ENCODE measurements at regions not wholly inside any gene's neighbourhood (a gene's known extent, or its start where the extent isn't known, plus 50 kb on each side); places are given as distances from the start of the nearest gene placed in this dataset.

DNA sequence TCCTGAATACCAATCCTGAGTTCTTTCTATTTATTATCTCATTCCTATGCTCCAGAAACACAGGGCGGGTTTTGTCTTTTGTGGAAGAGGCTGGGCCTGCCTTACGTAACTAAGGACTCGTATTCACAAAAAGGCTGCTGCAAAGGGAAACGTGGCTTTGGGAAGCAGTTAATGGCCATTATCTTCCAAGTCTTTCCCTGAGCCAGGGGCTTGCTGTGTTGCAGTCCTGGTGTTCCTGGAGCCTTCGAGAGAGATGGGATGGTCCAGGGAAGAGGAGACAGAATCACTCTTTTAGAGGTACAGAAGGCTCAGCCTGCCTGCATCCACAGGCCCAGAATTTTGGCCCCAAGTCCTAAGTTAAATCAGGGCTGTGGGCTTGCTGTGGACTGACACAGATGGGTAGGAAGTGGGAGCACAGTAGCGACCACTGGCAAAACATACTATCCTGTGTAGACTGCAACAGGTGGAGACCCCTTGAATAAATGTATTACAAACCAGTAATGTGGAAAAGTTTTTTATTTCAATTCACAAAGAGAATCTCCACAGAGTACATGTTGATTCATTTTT is 139.4 kb upstream of the ST6GAL2 start:
- TF ChIP-seq, protein P1, sequence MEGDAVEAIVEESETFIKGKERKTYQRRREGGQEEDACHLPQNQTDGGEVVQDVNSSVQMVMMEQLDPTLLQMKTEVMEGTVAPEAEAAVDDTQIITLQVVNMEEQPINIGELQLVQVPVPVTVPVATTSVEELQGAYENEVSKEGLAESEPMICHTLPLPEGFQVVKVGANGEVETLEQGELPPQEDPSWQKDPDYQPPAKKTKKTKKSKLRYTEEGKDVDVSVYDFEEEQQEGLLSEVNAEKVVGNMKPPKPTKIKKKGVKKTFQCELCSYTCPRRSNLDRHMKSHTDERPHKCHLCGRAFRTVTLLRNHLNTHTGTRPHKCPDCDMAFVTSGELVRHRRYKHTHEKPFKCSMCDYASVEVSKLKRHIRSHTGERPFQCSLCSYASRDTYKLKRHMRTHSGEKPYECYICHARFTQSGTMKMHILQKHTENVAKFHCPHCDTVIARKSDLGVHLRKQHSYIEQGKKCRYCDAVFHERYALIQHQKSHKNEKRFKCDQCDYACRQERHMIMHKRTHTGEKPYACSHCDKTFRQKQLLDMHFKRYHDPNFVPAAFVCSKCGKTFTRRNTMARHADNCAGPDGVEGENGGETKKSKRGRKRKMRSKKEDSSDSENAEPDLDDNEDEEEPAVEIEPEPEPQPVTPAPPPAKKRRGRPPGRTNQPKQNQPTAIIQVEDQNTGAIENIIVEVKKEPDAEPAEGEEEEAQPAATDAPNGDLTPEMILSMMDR (IDR thresholded peaks at IDR 0.05), result no peak
- TF ChIP-seq POLR2AphosphoS5 (IDR thresholded peaks at IDR 0.05), result no peak

Data from upper lobe of left lung (tissue), 4 donors.